Mesenchymal stem cell (in vitro differentiated cells and primary cell): ENCODE measurements at regions not wholly inside any gene's neighbourhood (a gene's known extent, or its start where the extent isn't known, plus 50 kb on each side); places are given as distances from the start of the nearest gene placed in this dataset.

Experiments used
- DNase-seq: peaks from one replicate; pipeline ENCODE4 v3.0.0-alpha.2; 2013
- H2AFZ ChIP-seq: one replicate; pipeline ENCODE4 v1.6.1; 2013; ENCODE audit warnings: low read depth, mild to moderate bottlenecking, control low read depth, inconsistent platforms, low read length, moderate library complexity
- H2AK5ac ChIP-seq: 2 replicates; pipeline ENCODE4 v1.6.1; 2013; ENCODE audit warnings: low read length, moderate library complexity, mild to moderate bottlenecking, inconsistent platforms; ENCODE audit not compliant: severe bottlenecking
- H2BK120ac ChIP-seq: one replicate; pipeline ENCODE4 v1.6.1; 2013; ENCODE audit warnings: low read depth, mild to moderate bottlenecking, inconsistent platforms, low read length, moderate library complexity
- H2BK12ac ChIP-seq, 2 experiments: one replicate each; pipeline ENCODE4 v1.6.1; 2013; ENCODE audit warnings: inconsistent platforms in 2 of 2, low read length in 2 of 2, mild to moderate bottlenecking in 2 of 2, moderate library complexity in 2 of 2, control low read depth in 1 of 2
- H2BK15ac ChIP-seq: one replicate; pipeline ENCODE4 v1.6.1; 2013; ENCODE audit warnings: mild to moderate bottlenecking, low read depth, inconsistent platforms; ENCODE audit not compliant: poor library complexity, severe bottlenecking
- H2BK5ac ChIP-seq: 2 replicates; pipeline ENCODE4 v1.6.1; 2013; ENCODE audit warnings: low read depth, mild to moderate bottlenecking, low read length, control low read depth, inconsistent platforms; ENCODE audit not compliant: poor library complexity, severe bottlenecking
- H3K14ac ChIP-seq, 2 experiments: one replicate each; pipeline ENCODE4 v1.6.1; 2013; ENCODE audit warnings: inconsistent platforms in 2 of 2, low read length in 2 of 2, control low read depth in 1 of 2, mild to moderate bottlenecking in 1 of 2, moderate library complexity in 1 of 2
- H3K18ac ChIP-seq, 2 experiments: one replicate each; pipeline ENCODE4 v1.6.1; 2013; ENCODE audit warnings: inconsistent platforms in 2 of 2, low read length in 2 of 2, control low read depth in 1 of 2, low read depth in 1 of 2, mild to moderate bottlenecking in 1 of 2
- H3K23ac ChIP-seq, 2 experiments: one replicate each; pipeline ENCODE4 v1.6.1; 2013; ENCODE audit warnings: inconsistent platforms in 2 of 2, low read length in 2 of 2, mild to moderate bottlenecking in 2 of 2, moderate library complexity in 2 of 2, control low read depth in 1 of 2
- H3K27ac ChIP-seq: 2 replicates; pipeline ENCODE4 v1.5.1; 2013; ENCODE audit warnings: mild to moderate bottlenecking, moderate library complexity, low read length, control low read depth, inconsistent platforms; ENCODE audit not compliant: poor library complexity, severe bottlenecking
- H3K27me3 ChIP-seq, 2 experiments: 2 replicates each; pipeline versions ENCODE4 v1.6.1 to v1.7.0; 2013; ENCODE audit warnings: low read length in 2 of 2, mild to moderate bottlenecking in 2 of 2, moderate library complexity in 2 of 2, control low read depth in 1 of 2, inconsistent platforms in 1 of 2; ENCODE audit not compliant: control insufficient read depth in 1 of 2, insufficient read depth in 1 of 2
- H3K36me3 ChIP-seq, 2 experiments: 2 replicates each; pipeline versions ENCODE4 v1.6.1 to v1.7.0; 2013; ENCODE audit warnings: low read length in 2 of 2, control low read depth in 1 of 2, inconsistent platforms in 1 of 2, low read depth in 1 of 2, mild to moderate bottlenecking in 1 of 2; ENCODE audit not compliant: insufficient read depth in 2 of 2, control insufficient read depth in 1 of 2
- H3K4ac ChIP-seq, 2 experiments: one replicate each; pipeline ENCODE4 v1.6.1; 2013; ENCODE audit warnings: inconsistent platforms in 2 of 2, low read length in 2 of 2, mild to moderate bottlenecking in 2 of 2, moderate library complexity in 2 of 2, control low read depth in 1 of 2, low read depth in 1 of 2
- H3K4me1 ChIP-seq: 2 replicates; pipeline ENCODE4 v1.6.1; 2013; ENCODE audit warnings: low read depth, low read length, control low read depth; ENCODE audit not compliant: control insufficient read depth, insufficient read depth
- H3K4me2 ChIP-seq: 2 replicates; pipeline ENCODE4 v1.6.1; 2013; ENCODE audit warnings: low read length, mild to moderate bottlenecking, inconsistent platforms; ENCODE audit not compliant: poor library complexity, severe bottlenecking
- H3K4me3 ChIP-seq, 2 experiments: 2 replicates each; pipeline versions ENCODE4 v1.5.1 to v1.7.0; 2013; ENCODE audit warnings: low read length in 2 of 2, mild to moderate bottlenecking in 2 of 2, control low read depth in 1 of 2, low read depth in 1 of 2; ENCODE audit not compliant: insufficient read depth in 1 of 2
- H3K79me1 ChIP-seq: replicated peaks from 2 replicates; pipeline ENCODE4 v1.6.1; 2013; ENCODE audit warnings: mild to moderate bottlenecking, control low read depth, low read length, inconsistent platforms; ENCODE audit not compliant: poor library complexity, severe bottlenecking
- H3K9ac ChIP-seq: 2 replicates; pipeline ENCODE4 v1.7.0; 2013; ENCODE audit warnings: mild to moderate bottlenecking, low read length, moderate library complexity
- H3K9me3 ChIP-seq: 2 replicates; pipeline ENCODE4 v1.7.0; 2013; ENCODE audit warnings: mild to moderate bottlenecking, low read length; ENCODE audit not compliant: control insufficient read depth
- H4K8ac ChIP-seq: one replicate; pipeline ENCODE4 v1.6.1; 2013; ENCODE audit warnings: inconsistent platforms, mild to moderate bottlenecking, low read length, moderate library complexity
- H4K91ac ChIP-seq: one replicate; pipeline ENCODE4 v1.6.1; 2013; ENCODE audit warnings: mild to moderate bottlenecking, low read length, inconsistent platforms
- WGBS: methylation state at CpG from one replicate; pipeline ENCODE4 v1.1.7; 2013; ENCODE audit warnings: mixed read lengths; 5-methylcytosine and 5-hydroxymethylcytosine counted together

DNA sequence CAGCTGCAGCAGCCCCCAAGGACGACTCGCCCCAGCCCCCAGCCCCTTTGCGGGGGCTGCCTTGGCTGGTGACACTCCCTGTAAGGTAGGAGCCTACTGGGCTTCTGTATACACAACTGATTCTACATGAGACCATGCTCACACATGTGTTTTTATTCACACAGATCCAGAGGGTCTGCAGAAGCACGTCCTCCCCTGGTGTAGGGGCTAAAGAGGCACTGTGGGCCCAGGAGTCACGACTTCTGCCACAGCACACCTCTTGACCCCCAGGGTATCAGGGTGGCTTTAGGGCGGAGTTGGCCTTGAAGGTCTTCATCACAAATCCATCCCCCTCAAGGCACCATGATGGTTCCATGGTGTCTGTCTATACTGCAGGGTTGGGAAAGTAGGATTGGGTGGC is 931.2 kb downstream of the TBC1D22A start:
- Histone ChIP-seq H2AK5ac (no peak overlapping the region), H3K27ac (no peak overlapping the region), H3K18ac (no peak overlapping the region), H3K79me1 (no peaks in the 10 kb centered on the region), H3K9me3 (no peaks in the 10 kb centered on the region), H2BK12ac (no peak overlapping the region), H3K4ac (no peak overlapping the region), H2BK5ac (no peak overlapping the region), H3K4me3 (no peak overlapping the region), H3K36me3 (no peaks in the 10 kb centered on the region), H3K27me3 (no peaks in the 10 kb centered on the region), H3K4me1 (no peaks in the 10 kb centered on the region), H2BK120ac (no peak overlapping the region), H2BK15ac (no peak overlapping the region), H4K8ac (no peak overlapping the region), H3K9ac (no peak overlapping the region), H3K23ac (no peak overlapping the region), H3K4me2 (no peak overlapping the region), H4K91ac (no peak overlapping the region), H2AFZ (no peak overlapping the region), H3K14ac (no peak overlapping the region)
- 51% methylated on average over 5 of the region's 6 CpGs for WGBS
- DNase-seq: no peak

GRCh38 chr22:47692811-47693210 is 930.4 kb downstream of the TBC1D22A start:
- Histone ChIP-seq H2BK5ac (no peak overlapping the region), H3K18ac (no peak overlapping the region), H4K8ac (no peak overlapping the region), H3K4me1 (no peaks in the 10 kb centered on the region), H2BK15ac (no peak overlapping the region), H4K91ac (no peak overlapping the region), H3K4ac (no peak overlapping the region), H3K9me3 (peaks cover 2% of the 10 kb centered on the region), H2BK12ac (no peak overlapping the region), H3K23ac (no peak overlapping the region), H3K27ac (no peak overlapping the region), H3K4me2 (no peak overlapping the region), H2AFZ (no peak overlapping the region), H3K36me3 (no peaks in the 10 kb centered on the region), H3K14ac (no peak overlapping the region), H3K4me3 (no peak overlapping the region), H2AK5ac (no peak overlapping the region), H3K27me3 (no peaks in the 10 kb centered on the region), H3K9ac (no peak overlapping the region), H3K79me1 (no peaks in the 10 kb centered on the region), H2BK120ac (no peak overlapping the region)
- no peak for DNase-seq
- 81% methylated on average over 11 of the region's 12 CpGs for WGBS

GRCh38 chr22:47691152-47691895 is 928.9 kb downstream of the TBC1D22A start:
- no peak overlapping the region for H3K4ac ChIP-seq
- H3K9ac ChIP-seq: no peak overlapping the region
- no peak overlapping the region for H3K4me3 ChIP-seq
- H2BK120ac ChIP-seq: no peak overlapping the region
- H2AFZ ChIP-seq: no peak overlapping the region
- no peak overlapping the region for H3K23ac ChIP-seq
- H3K4me2 ChIP-seq: no peak overlapping the region
- no peaks in the 10 kb centered on the region for H3K79me1 ChIP-seq
- H3K27me3 ChIP-seq: no peaks in the 10 kb centered on the region
- no peak for DNase-seq
- H3K4me1 ChIP-seq: no peaks in the 10 kb centered on the region
- peaks cover 4% of the 10 kb centered on the region for H3K9me3 ChIP-seq
- no peak overlapping the region for H3K18ac ChIP-seq
- H2BK5ac ChIP-seq: no peak overlapping the region
- no peak overlapping the region for H3K27ac ChIP-seq
- WGBS: 85% methylated on average over 9 of the region's 10 CpGs
- no peaks in the 10 kb centered on the region for H3K36me3 ChIP-seq
- no peak overlapping the region for H2BK12ac ChIP-seq
- no peak overlapping the region for H4K91ac ChIP-seq
- H3K14ac ChIP-seq: no peak overlapping the region
- no peak overlapping the region for H4K8ac ChIP-seq
- H2BK15ac ChIP-seq: no peak overlapping the region
- no peak overlapping the region for H2AK5ac ChIP-seq

GRCh38 chr22:47690586-47690985 is 928.1 kb downstream of the TBC1D22A start:
- Histone ChIP-seq H3K18ac (no peak overlapping the region), H3K14ac (no peak overlapping the region), H3K27ac (no peak overlapping the region), H2BK15ac (no peak overlapping the region), H2BK12ac (no peak overlapping the region), H2BK5ac (no peak overlapping the region), H3K9me3 (peaks cover 4% of the 10 kb centered on the region), H3K23ac (no peak overlapping the region), H3K27me3 (no peaks in the 10 kb centered on the region), H3K4me1 (no peaks in the 10 kb centered on the region), H2AFZ (no peak overlapping the region), H3K9ac (no peak overlapping the region), H4K91ac (no peak overlapping the region), H3K79me1 (no peaks in the 10 kb centered on the region), H3K4me3 (no peak overlapping the region), H3K36me3 (no peaks in the 10 kb centered on the region), H4K8ac (no peak overlapping the region), H2BK120ac (no peak overlapping the region), H3K4me2 (no peak overlapping the region), H2AK5ac (no peak overlapping the region), H3K4ac (no peak overlapping the region)
- WGBS: 49% methylated on average over 4 of the region's 4 CpGs
- no peak for DNase-seq
